ENCODE measurements at regions not wholly inside any gene's neighbourhood (a gene's known extent, or its start where the extent isn't known, plus 50 kb on each side); places are given as distances from the start of the nearest gene placed in this dataset.

- no peak for TF ChIP-seq CTCF (IDR thresholded peaks at IDR 0.05; ENCODE audit: insufficient read depth, low read length)
- no peak for TF ChIP-seq SPI1 (IDR thresholded peaks at IDR 0.05; ENCODE audit: borderline replicate concordance, low read depth)
- no peak for TF ChIP-seq REST (IDR thresholded peaks at IDR 0.05; ENCODE audit: insufficient replicate concordance, low read depth)
Measured at GRCh38 chr3:191889106-191889505, 428.1 kb downstream of the PYDC2 start.
